MM.1S (cell line): ENCODE measurements at regions not wholly inside any gene's neighbourhood (a gene's known extent, or its start where the extent isn't known, plus 50 kb on each side); places are given as distances from the start of the nearest gene placed in this dataset.

Experiments used
- CTCF ChIP-seq: fragments of 300-600 bp; sonication (generic); IDR thresholded peaks from 2 replicates; pipeline ENCODE4 v1.5.1; 2016; ENCODE audit warnings: antibody characterized with exemption, low read length, mixed read lengths
- EZH2 ChIP-seq: fragments of 300-600 bp; sonication (generic); optimal IDR thresholded peaks from 2 replicates; pipeline ENCODE3; 2017; ENCODE audit warnings: low read depth, mild to moderate bottlenecking, antibody characterized with exemption, low read length, mixed read lengths
- EZH2phosphoT487 ChIP-seq: fragments of 300-600 bp; sonication (generic); IDR thresholded peaks from 2 replicates; pipeline ENCODE4 v1.6.1; 2018; ENCODE audit warnings: antibody characterized with exemption, low read length

- TF ChIP-seq EZH2 (no peak), CTCF (no peak), EZH2phosphoT487 (no peak)
These were observed 226.3 kb upstream of the LDB2 start for GRCh38 chr4:17124767-17125166.
